Activated T-cell treated with anti-CD3 and anti-CD28 coated beads, Interleukin-2, amount 50 U/mL, for 48 hours (primary cell): ENCODE measurements at regions not wholly inside any gene's neighbourhood (a gene's known extent, or its start where the extent isn't known, plus 50 kb on each side); places are given as distances from the start of the nearest gene placed in this dataset.
"Not testable (repeated sequence)": the region's sequence is repeated elsewhere in the genome, so short reads cannot be mapped to it uniquely, and the experiment has no call there.

ENCODE experiments used
- DNase-seq, 2 experiments: peaks; one replicate each; pipeline ENCODE4 v3.0.0-alpha.2; 2020

DNA sequence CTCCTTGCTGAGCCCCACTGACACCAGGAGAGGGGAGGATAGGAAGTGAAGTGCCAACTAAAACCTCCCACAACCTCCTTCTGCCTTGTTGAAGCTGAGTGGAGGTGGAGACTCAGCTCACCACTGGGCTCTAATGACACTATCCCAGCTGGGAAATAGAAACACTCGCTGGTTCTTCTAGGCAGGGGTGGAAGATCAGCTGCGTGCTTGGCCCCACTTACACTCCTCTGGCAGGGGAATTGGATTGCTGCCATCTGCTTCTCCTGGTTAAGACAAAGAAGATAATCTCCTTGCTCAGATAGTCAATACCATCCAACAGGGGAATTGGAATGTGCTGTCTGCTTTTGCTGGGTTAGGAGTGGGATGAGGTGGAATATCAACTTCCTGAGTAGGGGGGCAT, 392.5 kb downstream of the ZNF674 start:
- DNase-seq: no peak

DNA sequence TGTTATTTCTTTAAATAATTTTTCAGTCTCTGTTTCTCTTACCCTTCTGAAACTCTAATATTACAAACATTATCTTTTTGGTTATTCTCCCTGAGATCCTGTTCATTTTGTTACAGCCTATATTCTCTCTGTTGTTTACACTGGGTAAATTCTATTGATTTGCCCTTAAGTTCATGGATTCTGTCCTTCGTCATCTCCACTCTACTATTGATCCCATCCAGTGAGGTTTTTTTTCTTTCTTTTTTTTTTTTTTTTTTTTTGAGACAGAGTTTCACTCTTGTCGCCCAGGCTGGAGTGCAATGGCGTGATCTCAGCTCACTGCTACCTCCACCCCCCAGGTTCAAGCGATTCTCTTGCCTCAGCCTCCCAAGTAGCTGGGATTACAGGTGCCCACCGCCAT, 393.9 kb downstream of the ZNF674 start:
- not testable (repeated sequence) for DNase-seq

DNA sequence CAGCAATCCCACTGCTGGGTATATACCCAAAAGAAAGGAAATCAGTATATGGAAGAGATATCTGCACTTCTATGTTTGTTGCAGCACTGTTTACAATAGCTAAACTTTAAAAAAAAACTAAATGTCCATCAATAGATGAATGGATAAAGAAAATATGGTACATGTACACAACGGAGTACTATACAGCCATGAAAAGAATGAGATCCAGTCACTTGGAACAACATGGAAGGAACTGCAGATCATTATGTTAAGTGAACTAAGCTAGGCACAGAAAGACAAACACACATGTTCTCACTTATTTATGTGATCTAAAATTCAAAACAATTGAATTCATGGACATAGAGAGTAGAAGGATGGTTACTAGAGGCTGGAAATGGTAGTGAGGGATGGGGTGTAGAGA, 400.7 kb downstream of the ZNF674 start:
- no peak for DNase-seq

DNA sequence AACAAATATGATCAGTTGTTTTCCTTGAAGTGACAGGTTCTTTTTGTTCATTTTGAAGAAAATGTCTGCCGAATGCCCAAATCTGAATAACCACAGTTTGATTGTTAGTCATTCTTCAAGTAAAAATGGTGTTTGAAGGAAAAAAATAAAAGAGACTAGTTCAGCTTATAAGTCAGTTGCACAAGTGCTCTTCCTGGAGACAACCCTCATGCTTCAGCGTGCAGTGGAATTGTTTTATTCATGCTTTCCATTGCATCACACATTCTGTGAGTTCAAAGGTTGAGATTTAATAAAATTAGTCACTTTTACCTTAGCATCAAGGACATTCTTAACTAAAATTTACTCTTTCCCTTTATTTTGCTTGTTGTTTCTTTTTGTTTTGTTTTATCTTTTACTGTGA, 404.9 kb downstream of the ZNF674 start:
- DNase-seq: no peak

DNA sequence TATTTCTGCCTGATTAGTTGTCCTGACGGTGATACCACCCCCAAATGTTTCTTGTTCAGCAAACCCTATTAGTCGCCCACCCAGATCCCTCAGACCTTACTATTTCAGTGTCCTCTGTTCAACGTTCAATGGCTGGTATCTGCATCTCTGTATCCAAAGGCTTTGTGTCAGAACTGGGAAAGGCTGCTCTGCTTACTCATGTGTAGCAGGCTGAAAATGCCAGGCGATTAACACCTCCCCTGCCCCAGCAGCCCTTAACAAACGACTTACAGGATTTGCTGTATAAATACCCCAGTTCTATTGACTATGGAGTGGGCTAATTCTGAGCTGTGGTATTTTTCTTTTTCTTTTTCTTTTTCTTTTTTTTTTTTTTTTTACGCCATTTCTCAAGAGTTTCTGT, 415.0 kb downstream of the ZNF674 start:
- no peak for DNase-seq

DNA sequence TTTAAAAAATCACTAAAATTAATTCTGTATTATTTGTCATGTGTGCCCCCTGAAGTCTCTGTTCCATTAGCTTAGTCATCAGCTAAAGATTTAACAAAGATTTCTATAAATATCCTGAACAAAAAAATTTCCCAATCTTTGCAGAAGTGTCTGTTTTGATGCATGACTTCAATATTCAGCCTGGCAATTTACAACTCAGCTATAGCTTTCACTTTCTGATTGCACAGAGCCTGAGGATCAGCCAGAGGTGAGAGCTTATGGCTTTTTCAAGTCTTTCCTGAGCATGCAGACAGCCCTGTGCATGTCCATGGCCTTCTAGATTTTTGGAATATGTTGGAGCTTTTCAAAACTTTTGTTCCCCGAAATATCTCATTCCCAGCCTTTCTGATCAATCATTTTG, 420.1 kb downstream of the ZNF674 start:
- DNase-seq: no peak

DNA sequence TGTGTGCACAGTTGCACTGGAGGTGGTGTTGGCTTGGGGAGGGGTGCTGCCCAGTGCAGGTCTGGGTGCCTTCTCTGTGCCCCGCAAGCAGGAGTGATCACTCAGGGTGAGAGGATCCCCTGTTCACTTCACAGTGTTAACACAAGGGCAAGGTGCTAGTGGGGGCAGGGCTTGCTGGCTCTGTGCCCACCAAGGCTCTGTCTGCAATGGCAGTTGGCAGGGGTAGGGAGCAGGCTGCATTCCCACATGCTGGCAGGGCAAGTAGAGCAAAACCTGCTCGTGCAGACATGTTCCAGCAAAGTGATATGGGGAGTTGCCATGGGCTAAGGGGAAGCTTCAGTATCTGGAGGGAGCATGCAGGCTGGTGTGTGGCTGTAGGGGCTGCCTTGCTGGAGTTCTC, 428.0 kb downstream of the ZNF674 start:
- DNase-seq: no peak

DNA sequence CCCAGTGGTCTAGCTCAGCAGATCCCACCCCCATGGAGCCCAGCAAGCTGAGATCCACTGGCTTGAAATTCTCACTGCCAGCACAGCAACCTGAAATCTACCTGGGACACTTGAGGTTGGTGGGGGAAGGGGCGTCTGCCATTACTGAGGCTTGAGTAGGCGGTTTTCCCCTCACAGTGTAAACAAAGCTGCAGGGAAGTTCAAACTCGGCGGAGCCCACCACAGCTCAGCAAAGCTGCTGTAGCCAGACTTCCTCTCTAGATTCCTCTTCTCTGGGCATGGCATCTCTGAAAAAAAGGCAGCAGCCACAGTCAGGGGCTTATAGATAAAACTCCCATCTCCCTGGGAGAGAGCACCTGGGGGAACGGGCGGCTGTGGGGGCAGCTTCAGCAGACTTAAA, 457.9 kb downstream of the ZNF674 start:
- DNase-seq: not testable (repeated sequence)

DNA sequence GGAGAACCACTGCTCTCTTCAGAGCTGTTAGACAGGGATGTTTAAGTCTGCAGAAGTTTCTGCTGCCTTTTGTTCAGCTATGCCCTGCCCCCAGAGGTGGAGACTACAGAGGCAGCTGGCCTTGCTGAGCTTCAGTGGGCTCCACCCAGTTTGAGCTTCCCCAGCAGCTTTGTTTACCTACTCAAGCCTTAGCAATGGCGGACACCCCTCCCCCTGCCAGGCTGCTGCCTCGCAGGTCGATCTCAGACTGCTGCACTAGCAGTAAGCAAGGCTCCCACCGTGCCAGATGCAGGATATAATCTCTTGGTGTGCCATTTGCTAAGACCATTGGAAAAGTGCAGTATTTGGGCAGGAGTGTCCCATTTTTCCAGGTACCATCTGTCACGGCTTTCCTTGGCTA, 465.1 kb downstream of the ZNF674 start:
- DNase-seq: not testable (repeated sequence)

DNA sequence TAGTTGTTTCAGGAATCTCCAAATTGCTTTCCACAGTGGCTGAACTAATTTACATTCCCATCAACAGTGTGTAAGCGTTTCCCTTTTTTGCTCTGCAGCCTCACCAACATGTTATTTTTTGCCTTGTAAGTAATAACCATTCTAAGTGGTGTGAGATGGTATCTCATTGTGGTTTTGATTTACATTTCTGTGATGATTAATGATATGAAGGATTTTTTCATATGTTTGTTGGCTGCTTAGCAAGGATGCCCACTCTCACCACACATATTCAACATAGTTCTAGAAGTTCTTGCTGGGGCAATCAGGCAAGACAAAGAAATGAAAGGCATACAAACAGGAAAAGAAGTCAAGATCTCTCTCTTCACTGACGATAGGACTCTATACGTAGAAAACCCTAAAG, 472.4 kb downstream of the ZNF674 start:
- DNase-seq: no peak

DNA sequence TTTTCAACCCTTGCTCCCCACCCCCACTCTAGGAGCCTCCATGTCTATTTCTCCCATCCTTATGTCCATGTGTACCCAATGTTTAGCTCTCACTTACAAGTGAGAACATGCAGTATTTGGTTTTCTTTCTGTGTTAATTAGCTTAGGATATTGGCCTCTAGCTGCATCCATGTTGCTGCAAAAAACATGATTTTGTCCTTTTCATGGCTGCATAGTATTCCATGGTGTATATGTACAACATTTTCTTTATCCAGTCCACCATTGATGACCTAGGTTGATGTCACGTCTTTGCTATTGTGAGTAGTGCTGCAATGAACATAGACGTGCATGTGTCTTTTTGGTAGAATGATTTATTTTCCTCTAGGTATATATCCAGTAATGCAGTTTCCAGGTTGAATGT, 472.8 kb downstream of the ZNF674 start:
- DNase-seq: no peak

DNA sequence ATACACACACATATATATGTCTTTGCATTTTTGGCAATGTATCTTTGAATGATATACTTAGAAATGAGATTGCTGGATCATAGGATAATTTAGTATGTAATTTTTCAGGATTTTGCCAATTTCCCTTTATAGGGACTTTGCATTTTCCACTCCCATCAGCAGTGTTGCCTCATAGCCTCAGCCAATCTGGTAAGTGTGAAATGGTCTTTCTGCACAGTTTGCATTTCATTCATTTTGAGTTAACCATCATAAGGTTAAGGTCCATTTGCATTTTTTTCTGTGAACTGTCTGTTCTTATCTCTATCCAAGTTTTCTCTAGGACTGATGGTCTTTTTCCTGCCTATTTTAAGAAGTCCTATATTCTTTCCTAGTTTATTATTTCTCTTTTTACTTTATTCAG, 474.8 kb downstream of the ZNF674 start:
- no peak for DNase-seq

DNA sequence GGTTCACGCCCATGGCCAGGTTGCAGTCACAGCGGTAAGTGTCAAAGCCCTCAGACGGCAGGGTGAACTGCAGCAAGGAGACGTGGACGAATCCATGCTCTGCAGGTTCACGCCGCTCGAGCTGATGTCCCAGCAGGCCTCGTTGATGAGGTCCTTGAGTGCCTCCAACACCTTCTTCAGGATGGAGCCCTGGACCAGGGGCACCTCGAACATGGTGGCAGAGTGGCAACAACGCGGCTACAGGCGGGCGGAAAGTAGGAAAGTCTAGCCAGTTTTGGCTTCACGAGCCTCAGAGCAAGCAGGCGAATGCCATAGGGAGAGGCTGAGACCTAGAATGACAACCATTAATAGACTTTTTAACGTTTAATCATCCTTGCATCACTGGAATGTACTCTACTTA, 485.9 kb downstream of the ZNF674 start:
- no peak for DNase-seq

DNA sequence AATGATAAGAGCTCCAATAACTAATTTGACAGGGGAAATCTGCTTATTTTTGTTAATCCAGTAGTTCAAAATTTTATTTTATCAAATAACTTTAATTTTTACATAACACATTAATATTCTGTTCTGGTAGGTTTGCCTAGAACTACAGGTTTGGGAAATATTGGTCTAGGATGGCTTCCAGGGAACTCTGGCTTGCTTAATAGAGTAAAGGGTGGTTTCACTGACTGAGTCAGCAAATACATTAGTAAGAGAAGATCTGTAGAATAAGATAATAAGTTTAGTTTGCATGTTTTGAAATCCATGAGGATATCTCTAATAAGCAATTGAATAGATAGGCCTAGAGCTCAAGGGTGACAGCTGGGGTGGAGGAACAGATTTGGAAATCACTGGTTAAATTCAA, 500.7 kb downstream of the ZNF674 start:
- no peak for DNase-seq

DNA sequence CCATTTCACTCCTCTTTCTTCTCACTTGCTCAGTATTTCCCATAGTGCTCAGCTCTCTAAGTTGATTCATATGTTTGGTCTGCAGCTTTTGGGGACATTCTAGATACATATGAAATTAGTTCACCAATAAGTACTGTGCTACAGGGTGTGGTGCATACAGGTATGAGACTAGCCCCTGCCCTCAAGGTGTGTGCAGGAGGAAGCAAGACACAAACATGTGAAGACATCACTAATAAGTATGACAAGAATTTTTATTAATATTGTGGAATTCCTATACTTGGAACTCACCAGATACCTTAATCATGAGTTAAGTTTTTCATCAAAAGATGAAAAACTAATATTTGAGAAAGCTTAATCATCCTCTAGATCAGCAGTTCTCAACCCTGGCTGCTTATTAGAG, 505.2 kb downstream of the ZNF674 start:
- no peak for DNase-seq

DNA sequence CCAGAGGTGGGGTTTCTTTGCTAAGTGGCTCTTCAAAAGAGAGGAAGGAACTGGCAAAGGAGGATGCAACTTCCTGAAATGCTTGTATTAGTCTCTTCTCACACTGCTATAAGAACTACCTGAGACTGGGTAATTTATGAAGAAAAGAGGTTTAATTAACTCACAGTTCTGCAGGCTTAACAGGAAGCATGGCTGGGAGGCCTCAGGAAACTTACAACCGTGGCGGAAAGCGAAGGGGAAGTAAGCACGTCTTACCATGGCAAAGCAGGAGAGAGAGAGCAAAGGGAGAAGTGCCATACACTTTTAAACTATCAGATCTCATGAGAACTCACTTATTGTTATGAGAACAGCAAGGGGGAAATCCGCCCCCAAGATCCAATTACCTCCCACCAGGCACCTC, 505.7 kb downstream of the ZNF674 start:
- DNase-seq: no peak

DNA sequence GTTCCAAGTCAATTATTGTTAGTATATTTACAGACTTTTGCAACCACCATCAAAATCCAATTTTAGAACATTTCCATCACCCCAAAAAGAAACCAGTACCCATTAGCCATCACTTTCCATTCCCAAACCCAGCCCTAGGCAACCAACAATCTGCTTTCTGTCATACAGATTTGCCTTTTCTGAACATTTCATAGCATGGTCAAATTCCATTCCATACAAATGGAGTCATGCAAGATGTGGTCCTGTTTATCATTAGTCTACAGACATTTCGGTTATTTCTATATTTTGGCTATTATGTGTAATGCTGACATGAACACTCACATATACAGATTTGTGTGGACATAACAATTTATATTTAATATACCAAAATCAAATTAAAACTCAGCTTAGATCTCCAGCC, 508.7 kb downstream of the ZNF674 start:
- DNase-seq: no peak

DNA sequence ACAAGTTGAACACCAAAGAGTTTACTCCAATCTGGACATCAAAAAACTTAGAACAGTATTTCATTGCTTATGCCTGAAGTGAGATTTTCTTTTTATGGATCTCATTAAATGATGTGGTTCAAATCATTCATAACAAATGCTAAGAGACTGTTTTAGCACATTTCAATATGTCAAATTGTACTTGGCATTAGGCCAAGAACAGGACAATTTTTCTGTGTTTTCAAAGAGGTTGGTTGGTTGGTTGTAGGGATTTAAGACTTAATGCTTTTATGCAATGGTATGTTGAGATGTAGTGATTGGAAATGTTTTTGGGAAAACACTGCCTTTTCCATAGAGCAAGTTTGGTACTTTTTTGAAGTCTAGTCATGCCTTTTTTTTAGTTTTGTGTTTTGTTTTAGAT, 510.4 kb downstream of the ZNF674 start:
- DNase-seq: no peak

DNA sequence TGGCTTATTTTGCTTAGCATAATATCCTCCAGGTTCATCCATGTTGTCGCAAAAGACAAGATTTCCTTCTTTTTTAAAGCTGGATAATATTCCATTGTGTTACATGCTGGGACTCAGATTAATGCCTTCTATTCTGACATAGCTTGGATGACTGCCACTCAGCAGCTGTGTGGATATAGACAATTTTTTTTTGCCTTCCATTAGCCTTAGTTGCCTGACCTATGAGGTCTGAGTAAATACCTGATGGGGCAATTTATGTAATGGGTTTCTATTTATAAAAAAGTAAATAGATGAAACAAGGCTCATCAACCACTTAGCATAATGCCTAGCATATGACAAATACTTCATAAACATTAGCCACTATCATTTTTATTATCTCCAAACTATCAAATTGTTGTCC, 515.4 kb downstream of the ZNF674 start:
- no peak for DNase-seq

DNA sequence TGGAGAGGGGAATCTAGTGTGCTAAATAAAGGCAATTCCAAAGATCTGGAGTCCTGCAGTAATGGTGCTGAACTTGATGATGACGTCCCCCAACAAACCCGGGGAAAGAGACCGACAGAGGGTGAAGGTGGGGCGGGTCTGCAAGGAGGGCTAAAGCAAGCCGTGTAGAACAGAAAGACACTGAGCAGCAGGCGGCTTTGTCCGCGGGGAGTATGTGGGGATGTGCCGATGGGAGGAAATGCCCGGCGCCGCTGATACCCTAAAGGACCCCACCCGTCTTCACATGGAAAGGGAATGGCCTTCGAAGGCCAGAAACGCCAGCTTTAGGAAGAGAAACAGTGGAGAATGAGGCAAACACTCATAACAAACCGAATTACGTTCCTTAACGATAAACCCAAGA, 528.9 kb downstream of the ZNF674 start:
- no peak for DNase-seq

DNA sequence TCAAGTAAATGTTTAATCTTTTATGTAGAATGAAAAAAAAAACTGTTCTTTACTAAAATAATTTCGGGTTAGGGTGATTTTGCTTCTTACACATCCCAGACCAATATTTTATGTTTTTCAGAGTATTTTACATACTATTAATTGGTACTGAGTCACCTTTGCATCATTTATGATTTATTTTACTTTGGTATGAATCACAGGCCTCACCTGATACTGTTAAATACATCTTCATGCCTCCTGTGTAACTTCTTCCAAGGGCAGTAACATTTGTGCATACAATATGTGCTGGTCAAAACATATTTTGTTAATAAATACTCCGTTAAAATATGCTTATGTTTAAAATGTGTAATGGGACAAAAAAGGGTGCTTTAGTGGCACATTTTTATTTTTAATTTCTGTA, 529.6 kb downstream of the ZNF674 start:
- no peak for DNase-seq

DNA sequence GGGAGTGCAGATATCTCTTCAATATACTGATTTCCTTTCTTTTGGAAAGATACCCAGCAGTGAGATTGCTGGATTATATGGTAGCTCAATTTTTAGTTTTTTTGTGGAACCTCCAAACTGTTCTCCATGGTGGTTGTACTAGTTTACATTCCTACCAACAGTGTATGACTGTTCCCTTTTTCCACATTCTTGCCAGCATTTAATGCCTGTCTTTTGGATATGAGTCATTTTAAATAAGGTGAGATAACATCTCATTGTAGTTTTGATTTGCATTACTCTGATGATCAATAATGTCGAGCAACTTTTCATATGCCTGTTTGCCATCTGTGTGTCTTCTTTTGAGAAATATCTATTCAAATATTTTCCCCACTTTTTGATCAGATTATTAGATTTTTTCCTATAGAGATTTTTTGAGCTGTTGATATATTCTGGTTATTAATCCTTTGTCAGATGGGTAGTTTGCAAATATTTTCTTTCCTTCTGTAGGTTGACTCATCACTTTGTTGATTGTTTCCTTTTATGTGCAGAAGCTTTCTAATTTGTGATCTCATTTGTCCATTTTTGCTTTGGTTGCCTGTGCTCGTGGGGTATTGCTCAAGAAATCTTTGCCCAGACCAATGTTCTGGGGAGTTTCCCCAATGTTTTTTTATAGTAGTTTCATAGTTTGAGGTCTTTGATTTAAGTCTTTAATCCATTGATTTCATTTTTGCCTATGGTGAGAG, 552.7 kb downstream of the ZNF674 start:
- DNase-seq: no peak

DNA sequence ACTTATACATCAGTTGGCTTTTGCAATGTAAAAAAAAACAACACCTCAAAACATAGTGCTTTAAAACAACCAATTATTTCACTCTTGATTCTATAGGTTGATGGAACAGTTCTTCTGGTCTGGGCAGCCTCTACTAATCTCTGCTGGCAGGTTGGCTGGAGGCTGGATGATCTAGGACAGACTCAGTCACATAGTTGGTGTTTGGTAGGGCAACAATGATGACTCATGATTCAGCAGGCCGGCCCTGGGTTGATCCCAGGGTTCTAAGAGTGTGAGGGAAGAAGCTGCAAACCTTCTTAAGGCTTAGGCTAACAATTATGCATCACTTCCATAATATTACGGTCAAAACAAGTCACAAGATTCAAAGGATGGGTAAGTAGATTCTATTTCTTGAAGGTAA, 558.2 kb downstream of the ZNF674 start:
- DNase-seq: no peak

DNA sequence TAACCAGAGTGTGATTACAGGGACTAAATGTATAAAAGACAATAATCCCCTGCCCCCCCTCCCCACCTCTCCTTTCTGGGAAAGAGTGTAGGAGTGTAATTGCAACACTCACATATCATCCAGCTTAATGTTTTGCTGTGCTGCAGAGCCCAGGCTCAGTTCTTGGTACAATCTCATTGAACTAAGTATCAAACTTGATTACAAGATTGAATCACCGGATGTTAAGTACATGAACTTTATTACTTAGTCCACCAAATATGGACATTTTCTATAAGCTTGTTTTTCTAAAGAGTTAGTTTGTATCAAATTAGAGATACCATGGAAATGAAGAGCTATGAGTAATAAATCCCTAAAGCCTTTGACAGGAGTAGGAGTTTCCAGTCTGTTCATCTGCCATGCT, 559.1 kb downstream of the ZNF674 start:
- no peak for DNase-seq

DNA sequence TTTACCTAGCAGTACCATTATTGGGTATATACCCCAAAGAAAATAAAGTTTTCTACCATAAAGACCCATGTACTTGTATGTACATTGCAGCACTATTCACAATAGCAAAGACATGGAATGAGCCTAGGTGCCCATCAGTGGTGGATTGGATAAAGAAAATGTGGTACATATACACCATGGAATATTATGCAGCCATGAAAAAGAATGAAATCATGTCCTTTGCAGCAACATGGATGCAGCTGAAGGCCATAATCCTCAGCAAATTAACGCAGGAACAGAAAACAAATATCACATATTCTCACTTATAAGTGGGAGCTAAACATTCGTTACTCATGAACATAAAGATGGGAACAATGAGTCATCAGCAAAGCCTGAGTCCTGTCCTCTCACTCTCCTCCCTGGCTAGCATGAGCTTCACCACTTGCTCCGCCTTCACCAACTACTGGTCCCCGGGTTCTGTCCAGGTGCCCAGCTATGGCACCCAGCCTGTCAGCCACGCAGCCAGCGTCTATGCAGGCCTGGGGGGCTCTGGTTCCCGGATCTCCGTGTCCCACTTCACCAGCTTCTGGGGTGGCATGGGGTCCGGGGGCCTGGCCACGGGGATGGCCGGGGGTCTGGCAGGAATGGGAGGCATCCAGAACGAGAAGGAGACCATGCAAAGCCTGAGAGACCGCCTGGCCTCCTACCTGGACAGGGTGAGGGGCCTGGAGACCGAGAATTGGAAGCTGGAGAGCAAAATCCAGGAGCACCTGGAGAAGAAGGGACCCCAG, 562.1 kb downstream of the ZNF674 start:
- not testable (repeated sequence) for DNase-seq
